ENCODE measurements at regions not wholly inside any gene's neighbourhood (a gene's known extent, or its start where the extent isn't known, plus 50 kb on each side); places are given as distances from the start of the nearest gene placed in this dataset.
"Not testable (repeated sequence)": the region's sequence is repeated elsewhere in the genome, so short reads cannot be mapped to it uniquely, and the experiment has no call there.

- no peak for DNase-seq (ENCODE audit: low read depth in 2 of 2)
These were observed 414.3 kb downstream of the AMY1C start for GRCh38 chr1:104163912-104164476.

- DNase-seq (ENCODE audit: low read depth in 2 of 2): no peak
These were observed 422.6 kb downstream of the AMY1C start for GRCh38 chr1:104172243-104172681.

GRCh38 chr1:104182251-104182650 lies 432.6 kb downstream of the AMY1C start:
- no peak for DNase-seq (ENCODE audit: low read depth in 2 of 2)

GRCh38 chr1:104189207-104189606 lies 439.5 kb downstream of the AMY1C start:
- no peak for DNase-seq (ENCODE audit: low read depth in 2 of 2)

- no peak for DNase-seq (ENCODE audit: low read depth in 2 of 2)
These were observed 441.1 kb downstream of the AMY1C start for GRCh38 chr1:104190821-104191220.

- no peak for DNase-seq (ENCODE audit: low read depth in 2 of 2)
These were observed 445.7 kb downstream of the AMY1C start for GRCh38 chr1:104195395-104195794.

- no peak for DNase-seq (ENCODE audit: low read depth in 2 of 2)
These were observed 446.4 kb downstream of the AMY1C start for GRCh38 chr1:104196136-104196535.

GRCh38 chr1:104197516-104197915 lies 447.8 kb downstream of the AMY1C start:
- DNase-seq (ENCODE audit: low read depth in 2 of 2): no peak

GRCh38 chr1:104212239-104212638 lies 462.5 kb downstream of the AMY1C start:
- no peak for DNase-seq (ENCODE audit: low read depth in 2 of 2)

GRCh38 chr1:104217395-104217986 lies 467.8 kb downstream of the AMY1C start:
- DNase-seq (ENCODE audit: low read depth in 2 of 2): not testable (repeated sequence)

GRCh38 chr1:104229860-104230259 lies 480.2 kb downstream of the AMY1C start:
- DNase-seq (ENCODE audit: low read depth in 2 of 2): no peak

- no peak for DNase-seq (ENCODE audit: low read depth in 2 of 2)
These were observed 482.0 kb downstream of the AMY1C start for GRCh38 chr1:104231676-104232075.

GRCh38 chr1:104235141-104235540 lies 485.4 kb downstream of the AMY1C start:
- no peak for DNase-seq (ENCODE audit: low read depth in 2 of 2)

GRCh38 chr1:104238991-104239390 lies 489.3 kb downstream of the AMY1C start:
- no peak for DNase-seq (ENCODE audit: low read depth in 2 of 2)

GRCh38 chr1:104248385-104248784 lies 498.7 kb downstream of the AMY1C start:
- no peak for DNase-seq (ENCODE audit: low read depth in 2 of 2)

GRCh38 chr1:104259481-104259880 lies 509.8 kb downstream of the AMY1C start:
- no peak for DNase-seq (ENCODE audit: low read depth in 2 of 2)

- not testable (repeated sequence) for DNase-seq (ENCODE audit: low read depth in 2 of 2)
These were observed 513.4 kb downstream of the AMY1C start for GRCh38 chr1:104263110-104263509.

- DNase-seq (ENCODE audit: low read depth in 2 of 2): no peak
These were observed 514.8 kb downstream of the AMY1C start for GRCh38 chr1:104264521-104264920.

GRCh38 chr1:104265163-104265562 lies 515.5 kb downstream of the AMY1C start:
- no peak for DNase-seq (ENCODE audit: low read depth in 2 of 2)

GRCh38 chr1:104266612-104267011 lies 516.9 kb downstream of the AMY1C start:
- DNase-seq (ENCODE audit: low read depth in 2 of 2): no peak

GRCh38 chr1:104288322-104288721 lies 538.6 kb downstream of the AMY1C start:
- not testable (repeated sequence) for DNase-seq (ENCODE audit: low read depth in 2 of 2)

- DNase-seq (ENCODE audit: low read depth in 2 of 2): no peak
These were observed 541.5 kb downstream of the AMY1C start for GRCh38 chr1:104291156-104291555.

GRCh38 chr1:104294259-104294658 lies 544.6 kb downstream of the AMY1C start:
- DNase-seq (ENCODE audit: low read depth in 2 of 2): no peak

GRCh38 chr1:104295511-104295910 lies 545.8 kb downstream of the AMY1C start:
- no peak for DNase-seq (ENCODE audit: low read depth in 2 of 2)

All from fibroblast of skin of left quadriceps (primary cell).